HG03280 (cell line): ENCODE measurements at regions not wholly inside any gene's neighbourhood (a gene's known extent, or its start where the extent isn't known, plus 50 kb on each side); places are given as distances from the start of the nearest gene placed in this dataset.
"Not testable (repeated sequence)": the region's sequence is repeated elsewhere in the genome, so short reads cannot be mapped to it uniquely, and the experiment has no call there.

ENCODE experiments used
- ATAC-seq: cut with Tn5 transposase; IDR thresholded peaks from one replicate; pipeline ENCODE4 v1.9.1; 2021; ENCODE audit warnings: mild to moderate bottlenecking, moderate library complexity; ENCODE audit not compliant: unreplicated experiment

DNA sequence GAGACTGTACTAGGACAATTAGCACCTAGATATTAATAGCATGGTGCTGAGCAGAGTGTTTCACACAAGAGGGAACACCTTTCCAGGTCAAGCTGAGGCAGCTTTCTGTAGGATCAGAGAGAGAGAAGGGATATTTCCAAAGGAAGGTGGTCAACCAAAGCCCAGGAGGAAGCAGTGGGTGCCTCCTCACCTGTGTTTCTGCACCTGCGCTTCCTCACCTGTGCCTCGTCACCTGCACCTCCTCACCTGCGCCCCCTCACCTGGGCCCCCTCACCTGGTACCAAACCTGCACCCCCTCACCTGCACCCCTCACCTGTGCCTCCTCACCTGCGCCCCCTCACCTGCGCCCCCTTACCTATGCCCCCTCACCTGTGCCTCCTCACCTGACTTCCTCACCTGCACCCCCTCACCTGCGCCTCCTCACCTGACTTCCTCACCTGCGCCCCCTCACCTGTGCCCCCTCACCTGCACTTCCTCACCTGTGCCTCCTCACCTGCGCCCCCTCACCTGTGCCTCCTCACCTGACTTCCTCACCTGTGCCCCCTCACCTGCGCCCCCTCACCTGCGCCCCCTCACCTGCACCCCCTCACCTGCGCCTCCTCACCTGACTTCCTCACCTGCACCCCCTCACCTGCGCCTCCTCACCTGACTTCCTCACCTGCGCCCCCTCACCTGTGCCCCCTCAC is 67.9 kb downstream of the TTLL2 start:
- ATAC-seq, result no peak

DNA sequence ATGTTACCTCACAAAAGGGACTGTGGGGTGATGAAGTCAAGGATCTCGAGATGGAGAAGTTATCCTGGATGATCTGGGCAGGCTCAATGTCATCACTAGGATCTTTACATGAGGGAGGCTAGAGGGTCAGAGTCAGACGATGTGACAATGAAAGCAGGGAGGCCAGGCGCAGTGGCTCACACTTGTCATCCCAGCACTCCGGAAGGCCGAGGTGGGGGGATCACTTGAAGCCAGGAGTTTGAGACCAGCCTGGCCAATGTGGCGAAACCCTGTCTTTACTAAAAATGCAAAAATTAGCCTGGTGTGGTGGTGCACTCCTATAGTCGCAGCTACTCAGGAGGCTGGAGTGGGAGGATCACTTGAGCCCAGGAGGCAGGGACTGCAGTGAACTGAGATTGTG is 68.8 kb downstream of the TTLL2 start:
- no peak for ATAC-seq

DNA sequence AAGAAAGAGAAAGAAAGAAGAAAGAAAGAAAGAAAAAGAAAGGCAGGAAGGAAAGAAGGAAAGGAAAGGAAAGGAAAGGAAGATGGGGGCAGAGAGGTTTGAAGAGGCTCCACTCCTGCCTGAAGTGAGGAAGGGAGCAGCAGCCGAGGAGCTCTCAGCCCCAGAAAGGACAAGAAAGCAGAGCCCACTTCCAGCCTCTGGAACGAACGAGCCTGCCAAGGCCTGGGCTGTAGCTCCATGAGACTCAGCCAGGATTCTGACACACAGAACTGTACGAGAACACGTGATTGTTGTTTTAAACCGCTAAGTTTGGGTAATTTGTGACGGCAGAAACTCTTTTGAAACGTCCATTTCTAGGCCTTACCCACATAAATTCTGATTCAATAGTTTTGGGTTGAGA is 69.5 kb downstream of the TTLL2 start:
- no peak for ATAC-seq

DNA sequence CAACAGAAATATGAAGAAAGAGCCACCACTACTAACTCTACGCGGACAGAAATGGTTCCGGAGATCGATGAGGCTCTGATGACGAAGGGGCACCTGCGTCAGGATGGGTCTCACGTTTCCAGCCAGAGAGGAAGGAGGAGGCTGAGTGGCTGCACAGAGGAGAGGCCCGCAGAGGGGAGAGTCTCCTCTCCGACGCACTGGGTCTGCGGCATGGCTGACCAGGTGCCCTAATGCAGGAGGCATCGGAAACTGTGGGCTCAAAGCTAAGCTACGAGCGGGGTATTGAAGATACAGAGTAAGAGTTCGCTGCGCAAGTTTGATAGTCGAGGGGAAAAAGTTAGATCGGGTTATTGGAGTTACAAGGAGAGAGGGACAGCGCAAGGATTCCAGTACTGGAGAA is 69.9 kb downstream of the TTLL2 start:
- no peak for ATAC-seq

DNA sequence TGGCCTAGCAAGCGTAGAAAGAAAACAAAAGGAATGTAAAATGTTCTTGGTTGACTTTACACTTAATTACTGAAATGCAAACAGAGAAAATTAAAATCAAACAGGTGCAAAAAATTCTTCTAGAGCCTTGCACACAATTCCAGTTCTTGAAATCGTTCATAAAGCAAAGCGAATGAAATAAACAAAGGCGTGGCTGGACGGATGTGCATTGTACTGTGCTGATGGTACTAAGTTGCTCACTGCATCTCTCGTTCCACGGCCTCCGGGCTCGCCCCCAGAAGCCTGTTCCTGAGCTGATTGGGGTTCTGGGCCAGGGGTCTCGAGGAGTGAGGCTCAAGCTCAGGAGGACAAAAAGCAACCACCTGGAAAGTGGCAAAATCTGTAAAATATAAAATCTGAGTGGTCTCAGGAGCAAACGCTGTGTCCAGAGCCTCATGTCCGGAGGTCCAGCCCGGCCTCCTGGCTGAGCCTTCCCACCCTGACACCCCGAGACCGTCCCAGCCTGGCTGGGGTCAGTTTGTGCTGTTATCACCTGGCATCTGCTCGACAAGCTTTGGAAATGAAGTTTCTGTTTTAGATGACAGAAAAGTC is 71.3 kb downstream of the TTLL2 start:
- no peak for ATAC-seq

DNA sequence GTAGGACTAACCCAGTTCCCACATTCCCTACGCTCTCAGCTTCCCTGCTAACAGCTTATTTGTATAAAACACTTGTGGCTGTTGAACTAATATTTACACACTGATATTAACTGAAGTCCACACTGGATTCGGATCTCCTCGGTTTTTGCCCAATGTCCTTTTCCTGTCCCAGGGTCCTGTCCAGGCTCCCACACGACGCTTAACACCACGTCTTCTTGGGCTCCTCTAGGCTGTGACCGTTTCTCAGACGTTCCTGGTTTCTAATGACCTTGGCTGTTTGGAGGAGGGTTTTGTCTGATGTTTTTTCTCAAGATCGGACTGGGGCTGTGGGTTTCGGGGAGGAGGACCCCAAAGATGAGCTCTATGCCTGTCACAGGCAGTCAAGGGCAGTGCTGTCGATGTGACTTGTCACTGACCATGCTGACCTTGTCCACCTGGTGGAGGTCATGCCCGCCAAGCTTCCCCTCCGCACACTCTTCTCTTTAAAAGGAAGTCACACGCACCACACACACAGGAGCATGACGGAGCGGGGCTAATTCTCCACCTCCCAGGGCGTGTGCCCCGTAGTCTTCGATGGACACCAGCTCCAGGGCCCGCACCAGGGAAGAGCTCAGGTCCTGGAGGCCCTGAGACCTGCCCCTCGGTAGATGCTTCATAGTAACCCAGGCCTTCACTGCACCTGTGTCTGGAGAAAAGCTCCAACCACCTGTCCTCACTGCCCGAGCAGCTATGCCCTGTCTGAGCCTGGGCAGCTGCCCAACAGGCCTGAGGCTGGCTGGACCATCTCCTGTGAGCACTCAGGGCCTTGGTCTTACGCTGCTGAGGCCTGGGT is 72.0 kb downstream of the TTLL2 start:
- ATAC-seq, result no peak

DNA sequence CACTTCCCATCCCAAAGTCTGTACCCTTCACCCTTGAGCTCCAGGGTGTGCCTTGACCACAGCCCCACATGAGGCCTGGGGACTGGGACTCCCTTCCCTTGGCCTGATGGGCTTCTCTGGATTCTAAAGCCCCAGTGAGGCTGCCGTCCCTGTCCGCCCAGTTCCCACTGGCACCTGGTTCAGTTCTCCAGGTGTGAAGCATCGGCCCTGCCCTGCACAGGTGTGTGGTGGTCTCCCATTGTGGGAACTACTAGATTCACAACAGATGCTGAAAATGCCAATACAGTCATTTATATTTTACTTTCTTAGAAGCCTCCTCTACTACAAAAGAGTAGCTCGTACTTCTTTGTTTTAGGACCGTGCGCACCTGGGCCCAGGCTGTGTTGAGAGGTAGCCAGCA is 72.8 kb downstream of the TTLL2 start:
- no peak for ATAC-seq

DNA sequence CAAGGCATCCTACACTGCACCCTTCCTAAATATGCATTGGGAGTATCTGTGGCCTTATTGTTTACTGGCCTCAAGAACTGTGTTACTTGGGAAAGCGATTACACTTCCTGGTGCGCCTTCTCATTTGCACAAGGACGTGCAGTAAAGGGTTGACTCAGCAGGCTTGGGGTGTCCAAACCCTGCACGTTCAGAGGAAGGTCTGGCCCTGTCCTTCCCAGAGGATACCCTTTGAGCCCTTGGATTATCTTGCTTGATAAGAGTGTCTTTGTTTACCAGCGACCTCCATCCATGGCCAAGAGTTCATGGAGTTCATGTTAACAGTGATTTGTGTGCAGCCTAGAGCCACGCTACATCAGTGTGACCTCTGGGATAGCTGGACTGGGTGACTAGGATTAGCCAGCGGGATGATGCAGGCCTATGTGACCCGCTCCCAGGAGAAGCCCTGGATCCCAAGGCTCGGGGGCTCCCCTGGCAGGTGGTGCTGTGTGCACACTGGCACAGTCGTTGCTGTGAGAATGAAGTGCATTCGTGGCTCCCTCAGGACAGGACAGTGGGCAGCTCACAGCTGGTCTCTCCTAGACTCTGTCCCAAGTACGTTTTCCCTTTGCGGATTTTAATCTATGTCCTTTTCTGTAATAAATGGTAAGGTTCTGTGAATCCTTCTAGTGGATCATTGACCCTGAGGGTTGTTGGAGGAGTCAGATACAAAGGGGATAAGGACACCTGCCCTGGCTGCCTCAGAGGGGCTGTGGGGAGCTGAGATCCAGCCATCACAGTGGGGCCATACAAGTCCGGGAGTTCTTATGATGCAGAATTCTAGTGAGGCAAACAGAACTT is 73.5 kb downstream of the TTLL2 start:
- ATAC-seq, result no peak

DNA sequence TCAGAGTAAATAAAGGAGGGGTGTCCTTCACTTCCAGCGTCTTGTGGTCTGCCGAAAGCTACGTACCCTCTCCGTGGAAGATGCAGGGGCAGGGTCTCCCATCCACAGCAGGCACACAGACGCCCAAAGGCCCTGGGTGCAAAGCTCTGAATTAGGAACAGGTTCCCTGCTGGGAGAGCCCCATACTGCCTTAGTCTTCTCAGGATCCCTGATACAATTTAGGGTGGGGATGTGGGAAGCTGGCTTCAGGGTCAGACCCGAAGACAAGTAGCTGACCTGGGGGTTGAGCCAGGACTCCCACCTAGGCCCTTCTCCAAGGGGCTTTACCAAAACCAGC is 74.1 kb downstream of the TTLL2 start:
- ATAC-seq, result no peak

DNA sequence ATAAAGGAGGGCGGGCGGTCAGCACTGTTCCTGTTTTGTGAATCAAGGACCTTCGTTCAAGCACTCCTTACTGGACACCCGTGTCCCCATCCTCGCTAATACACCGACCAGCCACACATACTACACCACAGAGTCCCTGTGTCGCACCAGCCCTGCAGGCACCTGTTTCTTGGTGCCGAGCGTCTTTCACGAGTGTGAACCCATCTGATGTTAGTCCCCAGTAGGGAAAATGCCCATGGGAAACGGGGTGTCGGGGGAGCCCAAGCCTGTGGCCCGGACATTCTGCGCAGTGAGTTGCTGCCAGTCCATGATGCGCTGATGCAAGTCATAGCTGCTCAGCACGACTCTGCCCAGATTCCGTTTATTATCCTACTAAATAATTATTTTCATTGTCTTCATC is 74.7 kb downstream of the TTLL2 start:
- ATAC-seq, result no peak

DNA sequence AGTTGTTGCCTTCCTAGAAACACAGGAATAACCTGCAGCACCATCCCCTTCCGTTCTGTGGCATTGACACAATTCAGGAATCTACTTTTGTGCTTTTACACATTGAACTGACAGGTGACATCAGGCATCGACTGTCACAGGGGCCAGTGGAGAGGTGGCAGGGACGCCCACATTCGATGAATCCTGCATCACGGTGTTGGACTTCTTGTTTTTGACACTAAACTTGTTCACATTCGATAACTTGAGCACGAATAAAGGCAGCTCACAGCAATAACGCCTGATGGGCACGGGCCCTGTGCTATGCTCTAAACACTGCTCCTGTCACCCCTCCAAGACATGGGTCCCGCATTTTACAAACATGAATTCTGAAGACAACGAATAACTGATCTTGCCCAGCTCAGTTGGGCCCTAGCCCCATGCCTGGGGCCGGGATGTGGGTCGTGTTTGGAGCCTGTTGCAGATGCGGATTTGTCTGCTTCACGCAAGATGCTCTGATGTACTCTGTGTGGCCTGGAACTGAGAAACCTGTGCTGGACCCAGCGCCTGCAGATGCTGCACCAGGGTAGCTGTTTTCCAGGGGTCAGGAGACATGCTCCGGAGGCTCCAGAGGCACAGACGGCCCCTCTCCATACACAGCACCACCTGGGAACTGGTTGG is 75.7 kb downstream of the TTLL2 start:
- no peak for ATAC-seq

DNA sequence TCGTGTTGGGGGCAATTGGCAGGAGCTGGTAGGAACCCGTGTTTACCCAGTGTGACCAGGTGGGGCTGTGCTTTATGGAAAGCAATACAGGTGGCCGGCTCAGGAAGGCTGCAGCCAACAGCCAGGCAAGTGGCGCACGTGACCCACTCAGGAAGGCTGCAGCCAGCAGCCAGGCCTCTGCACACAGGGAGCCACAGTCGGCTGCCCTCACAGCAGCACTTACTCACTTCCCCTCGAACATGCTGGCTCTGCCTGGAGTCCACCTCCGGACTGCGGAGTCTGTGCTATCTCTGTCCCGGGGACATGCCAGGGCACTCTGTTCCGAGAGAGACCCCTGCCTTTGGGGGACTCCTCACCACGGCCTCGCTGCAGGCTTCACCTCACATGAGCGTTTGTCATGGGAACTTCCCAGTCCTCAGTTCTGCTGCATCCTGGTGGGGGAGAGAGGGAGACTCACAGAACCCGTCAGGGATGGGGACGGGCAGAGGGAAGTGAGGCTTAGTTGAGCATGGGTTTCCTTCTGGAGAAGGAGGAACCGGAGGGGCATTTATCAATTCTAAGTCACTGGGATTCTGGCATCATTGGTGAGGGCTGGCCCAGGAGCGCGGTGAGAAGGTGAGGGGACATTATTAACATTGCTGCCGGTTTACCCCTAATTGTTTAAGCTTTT is 76.8 kb downstream of the TTLL2 start:
- no peak for ATAC-seq

DNA sequence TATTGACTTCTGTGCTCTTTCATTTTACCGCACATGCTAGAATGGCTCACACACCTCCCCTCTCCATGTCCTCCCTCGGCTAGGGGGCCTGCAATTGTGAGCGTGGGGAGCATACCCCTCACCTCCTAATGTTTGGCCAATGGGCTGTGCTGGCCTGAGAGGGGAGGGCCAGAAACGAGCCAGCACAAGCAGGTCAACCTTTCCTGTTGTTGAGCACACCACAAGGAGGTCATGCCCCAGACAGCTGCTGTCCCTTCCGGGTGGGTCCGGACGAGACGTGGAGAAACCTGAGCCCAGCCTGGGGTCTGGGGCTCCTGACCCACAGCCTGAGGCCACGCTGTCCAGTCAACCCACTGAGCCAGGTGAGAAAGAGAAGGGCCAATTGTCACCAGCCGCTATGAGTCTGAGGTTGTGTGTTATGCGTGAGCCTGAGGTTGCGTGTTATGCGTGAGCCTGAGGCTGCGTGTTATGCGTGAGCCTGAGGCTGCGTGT is 77.4 kb downstream of the TTLL2 start:
- ATAC-seq, result no peak

DNA sequence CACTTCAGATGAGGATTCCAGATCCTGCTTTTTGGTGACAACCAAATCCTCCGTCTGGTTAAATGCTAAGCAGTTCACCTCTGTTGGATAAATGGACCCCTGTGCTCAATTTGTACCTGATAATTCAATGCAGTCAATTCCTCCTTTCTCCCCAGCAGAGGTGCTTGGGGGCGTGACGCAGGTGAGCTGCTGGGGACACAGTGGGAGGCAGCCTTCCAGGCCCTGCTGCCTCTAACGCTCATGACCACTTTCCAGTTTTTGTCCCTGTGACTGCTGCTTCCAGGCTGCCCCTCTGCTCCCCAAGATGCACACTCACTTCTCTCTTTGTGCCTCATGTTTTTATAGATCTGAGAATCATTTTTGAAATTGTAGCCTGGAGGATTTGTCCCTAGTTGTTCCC is 78.5 kb downstream of the TTLL2 start:
- ATAC-seq, result no peak

DNA sequence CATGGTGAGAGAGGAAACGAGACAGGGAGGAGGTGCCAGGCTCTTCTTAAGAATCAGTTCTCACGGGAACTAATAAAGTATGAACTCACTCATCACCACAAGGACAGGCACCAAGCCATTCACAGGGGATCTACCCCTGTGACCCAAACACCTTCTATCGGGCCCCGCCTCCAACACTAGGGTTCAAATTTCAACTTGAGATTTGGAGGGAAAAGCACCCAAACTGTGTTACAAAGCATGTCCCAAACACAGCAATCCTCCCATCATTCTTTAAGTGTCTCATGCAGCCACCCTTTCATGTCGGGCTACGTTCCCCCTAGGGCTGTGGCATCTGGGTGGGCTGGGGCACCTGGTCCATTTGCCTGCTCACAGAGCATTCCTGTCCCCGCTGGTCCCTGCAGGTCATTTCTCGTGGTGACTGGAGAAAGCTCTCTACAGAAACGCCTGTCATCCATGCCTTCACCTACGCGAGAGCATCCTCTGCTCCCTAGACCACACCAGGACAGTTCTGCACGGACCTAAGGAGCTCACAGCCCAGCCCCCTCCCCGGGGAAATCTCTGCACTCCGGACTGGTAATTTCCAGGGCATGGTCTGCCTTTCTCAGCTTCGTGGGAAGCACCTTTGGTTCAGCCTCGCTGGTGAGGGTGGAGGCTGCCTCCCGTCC is 79.6 kb downstream of the TTLL2 start:
- no peak for ATAC-seq

DNA sequence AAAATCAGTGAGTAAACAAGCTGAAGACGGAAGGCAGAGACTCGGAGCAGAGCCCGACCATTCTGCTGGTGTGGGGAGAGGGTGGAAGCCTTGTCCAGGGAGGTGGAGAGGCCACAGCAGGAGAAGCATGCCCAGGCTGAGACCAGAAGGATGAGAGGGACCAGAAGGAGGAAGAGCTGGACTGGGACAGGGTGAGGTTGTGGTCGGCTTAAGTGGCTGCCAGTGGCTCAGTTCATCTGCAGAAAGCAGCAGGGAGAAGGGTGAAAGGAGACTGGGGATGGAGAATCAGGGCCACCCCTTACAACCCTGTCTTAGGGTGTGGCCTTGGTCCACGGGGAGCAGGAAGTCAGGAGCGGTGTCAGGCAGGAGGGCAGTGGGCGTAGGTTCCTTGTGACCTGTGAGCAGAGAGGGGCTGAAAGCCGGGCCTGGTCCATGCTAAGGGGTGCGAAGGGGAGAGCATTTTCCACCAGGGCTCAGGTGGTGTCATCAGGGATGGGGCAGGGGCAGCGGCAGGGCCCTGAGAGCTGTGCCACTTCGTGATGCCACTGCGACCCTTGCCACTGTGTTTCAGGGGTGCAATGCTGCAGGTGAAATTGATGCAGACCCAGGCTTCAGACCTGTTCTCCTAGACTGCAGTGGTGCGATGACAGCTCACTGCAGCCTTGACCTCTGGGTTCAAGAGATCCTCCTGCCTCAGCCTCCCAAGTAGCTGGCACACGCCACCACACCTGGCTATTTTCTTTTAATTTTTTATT is 81.1 kb downstream of the TTLL2 start:
- no peak for ATAC-seq

DNA sequence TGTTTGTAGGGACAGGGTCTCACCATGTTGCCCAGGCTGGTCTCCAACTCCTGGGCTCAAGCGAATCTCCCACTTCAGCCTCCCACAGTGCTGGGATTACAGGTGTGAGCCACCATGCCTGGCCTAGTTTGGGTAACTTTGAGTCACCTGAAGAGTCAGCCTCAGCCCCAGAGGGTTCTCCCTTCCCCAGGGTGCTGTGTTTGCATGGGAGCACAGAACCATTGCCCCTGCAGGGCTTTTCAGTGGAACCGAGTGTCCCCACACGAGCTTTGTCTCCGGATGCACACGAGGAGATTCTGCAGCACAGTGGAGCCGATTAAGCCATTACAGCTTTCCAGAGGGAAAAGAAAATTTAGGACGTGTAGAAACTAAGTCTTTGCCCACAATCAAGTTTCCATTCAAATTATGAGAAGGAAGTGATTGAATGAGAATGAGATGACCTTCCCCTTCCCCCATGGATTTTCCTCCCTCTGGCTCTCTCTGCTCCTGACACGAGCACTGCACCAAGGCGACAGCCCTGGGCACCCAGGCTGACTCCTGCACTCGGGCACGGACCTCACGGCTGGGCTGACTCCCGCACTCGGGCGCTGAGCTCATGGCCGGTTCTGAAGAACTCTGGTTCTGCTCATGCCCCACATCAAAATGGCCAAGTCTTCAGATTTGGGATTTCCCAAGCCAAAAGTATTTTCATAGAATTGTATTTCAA is 81.8 kb downstream of the TTLL2 start:
- not testable (repeated sequence) for ATAC-seq
